ENCODE measurements at regions not wholly inside any gene's neighbourhood (a gene's known extent, or its start where the extent isn't known, plus 50 kb on each side); places are given as distances from the start of the nearest gene placed in this dataset.
A peak's percentile ranks its signal among the peaks of the same experiment; 100 is the strongest.

GRCh38 chr2:121895723-121896571, 140.5 kb downstream of the TSN start (continued):
- TF ChIP-seq MGA (IDR thresholded peaks at IDR 0.05) (peak; percentile 80), BHLHE40 (IDR thresholded peaks at IDR 0.05; ENCODE audit: low read length) (peak; percentile 56; the same call in 1 of the 2 replicates), ZNF518B (CRISPR knock-in tag; IDR thresholded peaks at IDR 0.05) (no peak), SNIP1 (IDR thresholded peaks at IDR 0.05; ENCODE audit: low read depth) (no peak), CEBPG (CRISPR knock-in tag; IDR thresholded peaks at IDR 0.05) (no peak), CEBPG (tag; conservative IDR thresholded peaks at IDR 0.05 in 1 of 2, IDR thresholded peaks at IDR 0.05 in 1 of 2) (no peak), SMARCA4 (IDR thresholded peaks at IDR 0.05) (no peak)
